ENCODE measurements at regions not wholly inside any gene's neighbourhood (a gene's known extent, or its start where the extent isn't known, plus 50 kb on each side); places are given as distances from the start of the nearest gene placed in this dataset.

- no peak for DNase-seq (ENCODE audit: low read depth)
Observed at GRCh38 chr13:106382534-106382933, 152.9 kb downstream of the EFNB2 start.

GRCh38 chr13:106381091-106381490 lies 154.4 kb downstream of the EFNB2 start:
- DNase-seq (ENCODE audit: low read depth): no peak

- DNase-seq (ENCODE audit: low read depth): no peak
Observed at GRCh38 chr13:106377931-106378662, 157.4 kb downstream of the EFNB2 start.

GRCh38 chr13:106377341-106377740 lies 158.1 kb downstream of the EFNB2 start:
- DNase-seq (ENCODE audit: low read depth): no peak

GRCh38 chr13:106376401-106377112 lies 158.9 kb downstream of the EFNB2 start:
- no peak for DNase-seq (ENCODE audit: low read depth)

GRCh38 chr13:106375085-106375484 lies 160.4 kb downstream of the EFNB2 start:
- no peak for DNase-seq (ENCODE audit: low read depth)

GRCh38 chr13:106374631-106375030 lies 160.8 kb downstream of the EFNB2 start:
- no peak for DNase-seq (ENCODE audit: low read depth)

GRCh38 chr13:106373989-106374572 lies 161.4 kb downstream of the EFNB2 start:
- DNase-seq (ENCODE audit: low read depth): no peak

- DNase-seq (ENCODE audit: low read depth): no peak
Observed at GRCh38 chr13:106373304-106373988, 162.0 kb downstream of the EFNB2 start.

GRCh38 chr13:106372199-106373155 lies 163.0 kb downstream of the EFNB2 start:
- no peak for DNase-seq (ENCODE audit: low read depth)

GRCh38 chr13:106371024-106371423 lies 164.4 kb downstream of the EFNB2 start:
- no peak for DNase-seq (ENCODE audit: low read depth)

GRCh38 chr13:106369858-106370257 lies 165.6 kb downstream of the EFNB2 start:
- DNase-seq (ENCODE audit: low read depth): no peak

- no peak for DNase-seq (ENCODE audit: low read depth)
Observed at GRCh38 chr13:106369091-106369490, 166.4 kb downstream of the EFNB2 start.

- no peak for DNase-seq (ENCODE audit: low read depth)
Observed at GRCh38 chr13:106367361-106367971, 168.0 kb downstream of the EFNB2 start.

- no peak for DNase-seq (ENCODE audit: low read depth)
Observed at GRCh38 chr13:106362707-106363106, 172.8 kb downstream of the EFNB2 start.

- no peak for DNase-seq (ENCODE audit: low read depth)
Observed at GRCh38 chr13:106361621-106362020, 173.8 kb downstream of the EFNB2 start.

GRCh38 chr13:106357198-106357597 lies 178.3 kb downstream of the EFNB2 start:
- no peak for DNase-seq (ENCODE audit: low read depth)

- DNase-seq (ENCODE audit: low read depth): no peak
Observed at GRCh38 chr13:106355866-106356265, 179.6 kb downstream of the EFNB2 start.

- DNase-seq (ENCODE audit: low read depth): no peak
Observed at GRCh38 chr13:106354961-106355360, 180.5 kb downstream of the EFNB2 start.

GRCh38 chr13:106352850-106353249 lies 182.6 kb downstream of the EFNB2 start:
- DNase-seq (ENCODE audit: low read depth): no peak

GRCh38 chr13:106351251-106351650 lies 184.2 kb downstream of the EFNB2 start:
- no peak for DNase-seq (ENCODE audit: low read depth)

Data from activated T-cell treated with anti-CD3 and anti-CD28 coated beads for 1 hour (primary cell).